SK-N-MC (cell line): ENCODE measurements at regions not wholly inside any gene's neighbourhood (a gene's known extent, or its start where the extent isn't known, plus 50 kb on each side); places are given as distances from the start of the nearest gene placed in this dataset.

Experiments used
- EZH2 ChIP-seq: fragments of 200-600 bp; sonication (generic); IDR thresholded peaks from one replicate; pipeline ENCODE4 v1.6.1; 2017; ENCODE audit warnings: antibody characterized with exemption
- FOXP2 ChIP-seq: optimal IDR thresholded peaks from 2 replicates; pipeline ENCODE3; 2011; ENCODE audit warnings: mild to moderate bottlenecking, moderate library complexity; ENCODE audit not compliant: insufficient read depth; ENCODE audit errors: extremely low read length, control extremely low read depth
- POLR2AphosphoS5 ChIP-seq: IDR thresholded peaks from 2 replicates; pipeline ENCODE4 v1.6.1; 2012; ENCODE audit warnings: mild to moderate bottlenecking, low read depth, low read length, borderline replicate concordance

GRCh38 chr15:26045516-26045915, 182.4 kb upstream of the ATP10A start:
- TF ChIP-seq POLR2AphosphoS5 (no peak), EZH2 (no peak), FOXP2 (no peak)
